DND-41 (cell line): ENCODE measurements at regions not wholly inside any gene's neighbourhood (a gene's known extent, or its start where the extent isn't known, plus 50 kb on each side); places are given as distances from the start of the nearest gene placed in this dataset.

Source experiments
- EZH2 ChIP-seq: IDR thresholded peaks from 3 replicates; pipeline ENCODE4 v1.6.1; 2012; ENCODE audit warnings: borderline replicate concordance, low read depth, mild to moderate bottlenecking, moderate library complexity, low read length, inconsistent platforms; ENCODE audit not compliant: severe bottlenecking
- TF ChIP-seq, protein P1 (sequence below): IDR thresholded peaks from 2 replicates; pipeline ENCODE4 v1.5.1; 2012; ENCODE audit warnings: borderline replicate concordance, low read length, moderate library complexity, mild to moderate bottlenecking; ENCODE audit not compliant: poor library complexity, severe bottlenecking; ENCODE audit errors: extremely low read depth

- TF ChIP-seq, protein P1, sequence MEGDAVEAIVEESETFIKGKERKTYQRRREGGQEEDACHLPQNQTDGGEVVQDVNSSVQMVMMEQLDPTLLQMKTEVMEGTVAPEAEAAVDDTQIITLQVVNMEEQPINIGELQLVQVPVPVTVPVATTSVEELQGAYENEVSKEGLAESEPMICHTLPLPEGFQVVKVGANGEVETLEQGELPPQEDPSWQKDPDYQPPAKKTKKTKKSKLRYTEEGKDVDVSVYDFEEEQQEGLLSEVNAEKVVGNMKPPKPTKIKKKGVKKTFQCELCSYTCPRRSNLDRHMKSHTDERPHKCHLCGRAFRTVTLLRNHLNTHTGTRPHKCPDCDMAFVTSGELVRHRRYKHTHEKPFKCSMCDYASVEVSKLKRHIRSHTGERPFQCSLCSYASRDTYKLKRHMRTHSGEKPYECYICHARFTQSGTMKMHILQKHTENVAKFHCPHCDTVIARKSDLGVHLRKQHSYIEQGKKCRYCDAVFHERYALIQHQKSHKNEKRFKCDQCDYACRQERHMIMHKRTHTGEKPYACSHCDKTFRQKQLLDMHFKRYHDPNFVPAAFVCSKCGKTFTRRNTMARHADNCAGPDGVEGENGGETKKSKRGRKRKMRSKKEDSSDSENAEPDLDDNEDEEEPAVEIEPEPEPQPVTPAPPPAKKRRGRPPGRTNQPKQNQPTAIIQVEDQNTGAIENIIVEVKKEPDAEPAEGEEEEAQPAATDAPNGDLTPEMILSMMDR, result no peak
- TF ChIP-seq EZH2, result no peak
Measured at GRCh38 chr4:59938166-59938565, 1262.0 kb upstream of the ADGRL3 start.
